Omental fat pad (tissue), 3 donors: ENCODE measurements at regions not wholly inside any gene's neighbourhood (a gene's known extent, or its start where the extent isn't known, plus 50 kb on each side); places are given as distances from the start of the nearest gene placed in this dataset.

Source experiments
- ATAC-seq: fragments of 150-250 bp; one replicate; pipeline ENCODE4 v1.9.1; 2016; ENCODE audit warnings: mild to moderate bottlenecking, moderate library complexity; ENCODE audit not compliant: low FRiP score
- DNase-seq: peaks from one replicate; pipeline ENCODE4 v3.0.0-alpha.2; 2019; ENCODE audit warnings: low spot score
- TF ChIP-seq, protein P1 (sequence below), 3 donors: fragments of 450-650 bp; IDR thresholded peaks; one replicate each; pipeline ENCODE4 v1.5.1; 2016 to 2017; ENCODE audit warnings: antibody characterized with exemption in 3 of 3, mild to moderate bottlenecking in 3 of 3, moderate library complexity in 2 of 3

DNA sequence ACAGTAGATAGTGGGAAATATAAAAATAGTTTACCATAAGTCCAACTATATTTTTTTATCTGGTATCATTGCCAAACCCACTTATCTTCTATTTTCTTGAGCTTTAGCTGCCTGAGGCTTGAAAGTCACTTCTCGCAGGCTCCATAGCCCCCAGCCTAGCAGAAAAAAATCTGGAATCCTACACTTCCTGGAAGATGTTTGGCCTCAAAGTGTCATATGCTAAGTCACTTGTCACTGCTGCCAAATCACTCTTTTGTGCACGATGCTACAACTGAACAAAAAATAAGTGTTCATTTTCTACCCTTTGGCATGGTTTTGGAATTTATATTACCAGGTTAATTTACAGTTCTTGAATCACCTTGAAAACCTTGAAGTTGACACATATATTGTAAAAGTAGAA lies 612.5 kb upstream of the ATXN8OS start:
- DNase-seq, result no peak
- TF ChIP-seq, protein P1, sequence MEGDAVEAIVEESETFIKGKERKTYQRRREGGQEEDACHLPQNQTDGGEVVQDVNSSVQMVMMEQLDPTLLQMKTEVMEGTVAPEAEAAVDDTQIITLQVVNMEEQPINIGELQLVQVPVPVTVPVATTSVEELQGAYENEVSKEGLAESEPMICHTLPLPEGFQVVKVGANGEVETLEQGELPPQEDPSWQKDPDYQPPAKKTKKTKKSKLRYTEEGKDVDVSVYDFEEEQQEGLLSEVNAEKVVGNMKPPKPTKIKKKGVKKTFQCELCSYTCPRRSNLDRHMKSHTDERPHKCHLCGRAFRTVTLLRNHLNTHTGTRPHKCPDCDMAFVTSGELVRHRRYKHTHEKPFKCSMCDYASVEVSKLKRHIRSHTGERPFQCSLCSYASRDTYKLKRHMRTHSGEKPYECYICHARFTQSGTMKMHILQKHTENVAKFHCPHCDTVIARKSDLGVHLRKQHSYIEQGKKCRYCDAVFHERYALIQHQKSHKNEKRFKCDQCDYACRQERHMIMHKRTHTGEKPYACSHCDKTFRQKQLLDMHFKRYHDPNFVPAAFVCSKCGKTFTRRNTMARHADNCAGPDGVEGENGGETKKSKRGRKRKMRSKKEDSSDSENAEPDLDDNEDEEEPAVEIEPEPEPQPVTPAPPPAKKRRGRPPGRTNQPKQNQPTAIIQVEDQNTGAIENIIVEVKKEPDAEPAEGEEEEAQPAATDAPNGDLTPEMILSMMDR (IDR thresholded peaks at IDR 0.05), result no peak

DNA sequence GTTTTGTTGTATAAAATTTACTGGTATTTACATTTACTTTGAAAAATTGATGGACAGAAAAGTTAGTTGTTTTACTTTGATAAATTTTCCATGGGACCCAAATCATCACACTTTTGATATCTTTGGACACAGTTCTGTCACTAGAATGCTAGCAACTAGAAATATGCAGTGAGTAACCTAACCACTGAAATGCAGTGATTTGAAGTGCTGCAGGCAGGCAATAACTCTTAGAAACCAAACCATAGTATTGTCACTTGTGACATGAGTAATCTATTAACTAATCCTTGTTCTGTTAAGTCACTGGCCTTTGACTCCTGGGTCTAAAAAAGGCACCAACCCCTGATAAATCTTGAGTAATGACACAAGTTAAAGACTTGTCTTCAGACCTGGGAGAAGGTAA lies 620.0 kb upstream of the ATXN8OS start:
- no peak for DNase-seq
- no peak for ATAC-seq
- TF ChIP-seq, protein P1 (IDR thresholded peaks at IDR 0.05), result no peak

More for the DNA sequence above, 612.5 kb upstream of the ATXN8OS start:
- no peak for ATAC-seq

DNA sequence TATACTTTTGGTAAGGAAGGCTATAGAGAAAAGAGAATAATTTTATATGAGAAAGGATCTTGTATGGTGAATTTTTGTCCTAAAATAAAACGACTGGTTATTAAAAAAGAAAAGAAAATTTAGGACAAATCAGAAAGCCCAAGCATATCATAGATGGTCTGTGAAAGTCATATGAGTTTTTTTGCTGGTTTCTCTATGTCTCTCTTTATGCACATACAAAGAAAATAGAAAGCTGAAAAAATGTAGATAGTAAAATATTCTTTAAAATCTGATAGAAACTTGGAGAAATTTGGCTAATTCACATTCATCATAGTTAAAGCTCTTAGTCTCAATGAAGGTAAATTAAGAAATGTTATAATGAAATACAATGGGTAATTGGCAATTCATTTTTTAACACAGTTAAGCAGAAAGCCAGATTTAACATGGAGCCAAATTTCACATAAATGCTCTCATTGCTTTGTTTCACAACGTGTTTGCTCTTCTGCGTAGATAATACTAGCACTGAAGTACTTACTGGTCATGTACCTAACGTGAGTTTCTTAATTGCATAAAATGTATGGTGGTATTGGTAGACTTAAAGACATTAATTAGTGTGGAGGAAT lies 621.5 kb upstream of the ATXN8OS start:
- TF ChIP-seq, protein P1 (IDR thresholded peaks at IDR 0.05), result no peak
- ATAC-seq (no peak), DNase-seq (no peak)

DNA sequence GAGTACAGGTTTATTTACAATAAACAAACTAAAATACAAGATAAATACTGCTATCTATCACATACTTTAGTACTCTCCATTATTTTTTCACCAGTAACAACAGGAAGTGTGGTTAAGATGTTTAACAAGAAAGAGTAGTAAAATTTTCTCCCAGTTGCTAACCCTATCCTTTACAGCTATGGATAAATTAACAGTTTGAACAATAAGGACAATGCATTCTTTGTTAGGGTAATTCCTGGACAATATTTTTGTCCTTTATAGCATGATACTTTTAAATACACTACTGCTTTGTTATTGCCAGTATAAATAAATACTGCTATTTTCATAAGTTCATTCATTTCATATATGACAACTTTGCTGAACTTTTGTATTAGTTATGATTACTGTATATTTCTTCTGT lies 630.2 kb upstream of the ATXN8OS start:
- TF ChIP-seq, protein P1 (IDR thresholded peaks at IDR 0.05), result no peak
- DNase-seq (no peak), ATAC-seq (no peak)

- TF ChIP-seq, protein P1 (IDR thresholded peaks at IDR 0.05), result no peak
- ATAC-seq (no peak), DNase-seq (no peak)
Observed at GRCh38 chr13:69474011-69474685, 633.5 kb upstream of the ATXN8OS start.

DNA sequence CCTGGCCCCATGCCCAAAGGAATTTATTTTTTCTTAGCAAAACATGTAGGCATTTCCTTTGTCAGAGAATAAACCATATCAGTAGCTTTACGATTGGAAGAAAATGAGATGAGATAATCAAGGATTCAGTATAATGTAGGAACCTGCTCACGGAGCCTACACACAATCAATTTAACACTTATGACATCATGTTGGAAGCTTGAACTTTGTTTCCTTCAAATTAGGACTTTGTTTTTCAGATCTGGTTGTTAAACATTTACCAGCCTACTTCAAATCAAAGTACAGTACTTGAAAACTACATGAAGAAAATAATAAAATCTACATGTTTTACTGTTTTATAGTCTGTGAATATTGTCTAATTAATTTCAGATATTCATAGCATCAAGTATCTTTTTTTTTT lies 639.0 kb upstream of the ATXN8OS start:
- ATAC-seq, result no peak
- TF ChIP-seq, protein P1 (IDR thresholded peaks at IDR 0.05), result no peak
- DNase-seq, result no peak

DNA sequence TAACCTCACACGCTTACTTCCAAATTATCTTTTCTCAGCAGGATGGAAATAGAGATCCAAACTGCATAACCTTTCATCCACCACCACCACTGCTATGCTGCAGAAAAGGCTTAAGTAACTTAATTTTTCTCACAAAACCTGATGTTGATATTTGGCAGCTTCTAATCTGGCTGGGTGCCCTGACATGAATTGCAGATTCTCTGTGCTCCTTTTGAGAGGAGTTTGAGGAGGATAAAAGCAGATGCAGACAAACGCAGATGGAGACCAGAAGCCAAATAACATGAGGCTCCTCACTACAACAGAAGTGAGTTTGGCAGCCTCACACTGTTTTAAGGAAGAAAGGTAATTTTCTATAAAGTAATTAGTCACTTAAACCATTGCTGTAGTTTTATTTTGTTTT lies 646.2 kb upstream of the ATXN8OS start:
- ATAC-seq (no peak), DNase-seq (no peak)
- TF ChIP-seq, protein P1 (IDR thresholded peaks at IDR 0.05), result no peak
